ENCODE measurements at regions not wholly inside any gene's neighbourhood (a gene's known extent, or its start where the extent isn't known, plus 50 kb on each side); places are given as distances from the start of the nearest gene placed in this dataset.

GRCh38 chr2:215832791-215833190 lies 180.6 kb downstream of the MREG start:
- Histone ChIP-seq H3K27me3 (ENCODE audit: control insufficient read depth in 4 of 4, insufficient read depth in 4 of 4, low read length in 3 of 4) (no peaks in the 10 kb centered on the region), H3K9ac (ENCODE audit: low read depth in 1 of 2, low read length in 2 of 2) (no peak overlapping the region), H3K4me1 (ENCODE audit: control insufficient read depth in 4 of 4, insufficient read depth in 4 of 4, low read length in 3 of 4) (peaks cover 3 to 36% (median 31%) of the 10 kb centered on the region in 4 donors), H3K36me3 (ENCODE audit: control insufficient read depth in 4 of 4, insufficient read depth in 3 of 4, low read depth in 1 of 4, low read length in 3 of 4) (no peaks in the 10 kb centered on the region), H3K27ac (ENCODE audit: low read depth in 1 of 2, low read length in 2 of 2) (peak overlapping the region; percentile 73 to 78), H3K9me3 (ENCODE audit: control insufficient read depth in 4 of 4, low read length in 3 of 4) (no peaks in the 10 kb centered on the region), H3K4me3 (ENCODE audit: low read depth in 1 of 3, low read length in 3 of 3) (no peak overlapping the region)
- peak; percentile 42 for TF ChIP-seq FOXA2 (IDR thresholded peaks at IDR 0.05)
- peak; percentile 43 for TF ChIP-seq YY1 (IDR thresholded peaks at IDR 0.05)
- peak in 1 of 2 donors; percentile 71 for TF ChIP-seq JUND (IDR thresholded peaks at IDR 0.05)
- TF ChIP-seq HNF4A (conservative IDR thresholded peaks at IDR 0.05), result peak; percentile 80 to 84
- TF ChIP-seq REST (IDR thresholded peaks at IDR 0.05), result no peak
- TF ChIP-seq CTCF (IDR thresholded peaks at IDR 0.05; ENCODE audit: low read depth, low read length, missing input control), result no peak
- no peak for TF ChIP-seq EGR1 (IDR thresholded peaks at IDR 0.05; ENCODE audit: low read depth in 2 of 2)
- peak; percentile 43 for TF ChIP-seq FOXA1 (IDR thresholded peaks at IDR 0.05)
- TF ChIP-seq RAD21 (IDR thresholded peaks at IDR 0.05), result peak; percentile 49 to 60
- TF ChIP-seq HNF4G (IDR thresholded peaks at IDR 0.05), result peak; percentile 18
- TF ChIP-seq GABPA (IDR thresholded peaks at IDR 0.05 in 1 of 2, conservative IDR thresholded peaks at IDR 0.05 in 1 of 2), result no peak
- TF ChIP-seq MAX (IDR thresholded peaks at IDR 0.05), result peak; percentile 54
- TF ChIP-seq ATF3 (IDR thresholded peaks at IDR 0.05), result peak; percentile 32
- TF ChIP-seq NR2F2 (IDR thresholded peaks at IDR 0.05), result peak; percentile 54
- peak; percentile 92 to 93 for TF ChIP-seq RXRA (IDR thresholded peaks at IDR 0.05)
- peak; percentile 82 for TF ChIP-seq SP1 (IDR thresholded peaks at IDR 0.05)
- WGBS, result 39% methylated on average over 6 of the region's 6 CpGs
- DNase-seq (ENCODE audit: low spot score), result no peak

GRCh38 chr2:215831296-215831913 lies 181.9 kb downstream of the MREG start:
- Histone ChIP-seq H3K9me3 (ENCODE audit: control insufficient read depth in 4 of 4, low read length in 3 of 4) (no peaks in the 10 kb centered on the region), H3K4me1 (ENCODE audit: control insufficient read depth in 4 of 4, insufficient read depth in 4 of 4, low read length in 3 of 4) (peaks cover 4 to 43% (median 40%) of the 10 kb centered on the region in 4 donors), H3K27me3 (ENCODE audit: control insufficient read depth in 4 of 4, insufficient read depth in 4 of 4, low read length in 3 of 4) (no peaks in the 10 kb centered on the region), H3K9ac (ENCODE audit: low read depth in 1 of 2, low read length in 2 of 2) (no peak overlapping the region), H3K4me3 (ENCODE audit: low read depth in 1 of 3, low read length in 3 of 3) (peak overlapping the region in 1 of 3 donors; percentile 38), H3K27ac (ENCODE audit: low read depth in 1 of 2, low read length in 2 of 2) (peak overlapping the region; percentile 2 to 73), H3K36me3 (ENCODE audit: control insufficient read depth in 4 of 4, insufficient read depth in 3 of 4, low read depth in 1 of 4, low read length in 3 of 4) (no peaks in the 10 kb centered on the region)
- DNase-seq (ENCODE audit: low spot score), result no peak
- 23% methylated on average over 5 of the region's 5 CpGs for WGBS
- no peak for TF ChIP-seq YY1 (IDR thresholded peaks at IDR 0.05)
- TF ChIP-seq HNF4A (conservative IDR thresholded peaks at IDR 0.05), result peak in 1 of 2 donors; percentile 38

Data from liver (tissue), 8 donors.